Esophagus muscularis mucosa (tissue), 4 donors: ENCODE measurements at regions not wholly inside any gene's neighbourhood (a gene's known extent, or its start where the extent isn't known, plus 50 kb on each side); places are given as distances from the start of the nearest gene placed in this dataset.
A peak's percentile ranks its signal among the peaks of the same experiment; 100 is the strongest.

Experiments
- DNase-seq: peaks from one replicate; pipeline ENCODE4 v3.0.0-alpha.2; 2017; ENCODE audit errors: extremely low spot score
- H3K27ac ChIP-seq, 4 donors: fragments of 200-600 bp; sonication (generic); replicated peaks in 1 of 4; 1 replicate in 3 of 4; 2 replicates in 1 of 4; pipeline ENCODE4 v1.5.1; 2016 to 2019; ENCODE audit warnings: mild to moderate bottlenecking in 1 of 4
- H3K27me3 ChIP-seq, 4 donors: fragments of 200-600 bp; sonication (generic); one replicate each; pipeline versions ENCODE4 v1.5.1 to v1.6.0; 2016 to 2019
- H3K36me3 ChIP-seq, 4 donors: fragments of 200-600 bp; sonication (generic); one replicate each; pipeline ENCODE4 v1.5.1; 2016 to 2019
- H3K4me1 ChIP-seq, 4 donors: fragments of 200-600 bp; sonication (generic); one replicate each; pipeline ENCODE4 v1.5.1; 2016 to 2019
- H3K4me3 ChIP-seq, 4 donors: fragments of 200-600 bp; sonication (generic); 1 replicate in 2 of 4; 2 replicates in 2 of 4; pipeline ENCODE4 v1.5.1; 2016 to 2019; ENCODE audit warnings: mild to moderate bottlenecking in 4 of 4, moderate library complexity in 1 of 4
- H3K9me3 ChIP-seq, 4 donors: fragments of 200-600 bp; sonication (generic); 1 replicate in 3 of 4; 2 replicates in 1 of 4; pipeline ENCODE4 v1.5.1; 2016 to 2019
- CTCF ChIP-seq, 3 experiments: fragments of 200-600 bp in 2 of 3; fragments of 450-650 bp in 1 of 3; sonication (generic) in 2 of 3; IDR thresholded peaks; one replicate each; pipeline ENCODE4 v1.5.1; 2017 to 2019; ENCODE audit warnings: antibody characterized with exemption in 3 of 3, mild to moderate bottlenecking in 2 of 3, moderate library complexity in 1 of 3
- EP300 ChIP-seq: sonication (generic); formaldehyde crosslinking; IDR thresholded peaks from one replicate; pipeline ENCODE4 v1.6.1; 2017; ENCODE audit warnings: antibody characterized with exemption
- POLR2A ChIP-seq: fragments of 450-650 bp; IDR thresholded peaks from one replicate; pipeline ENCODE4 v1.6.1; 2017; ENCODE audit warnings: antibody characterized with exemption, moderate library complexity, mild to moderate bottlenecking, low read depth
- POLR2AphosphoS5 ChIP-seq, 2 donors: sonication (generic); formaldehyde crosslinking; IDR thresholded peaks; one replicate each; pipeline ENCODE4 v1.6.1; 2017; ENCODE audit warnings: antibody characterized with exemption in 2 of 2
- WGBS: methylation state at CpG from one replicate; pipeline ENCODE4 v1.1.5; 2018; 5-methylcytosine and 5-hydroxymethylcytosine counted together
- intact Hi-C: fragments of 100-400 bp; cut with DNase I; formaldehyde crosslinking; loops from one replicate; pipeline ENCODE4 v1.15.1; 2023

- intact Hi-C loops: no loop called here
- Histone ChIP-seq H3K4me3 (no peak overlapping the region), H3K27ac (no peak overlapping the region), H3K4me1 (no peaks in the 10 kb centered on the region), H3K27me3 (peaks cover 0 to 7% (median 0%) of the 10 kb centered on the region in 4 donors), H3K9me3 (no peaks in the 10 kb centered on the region), H3K36me3 (no peaks in the 10 kb centered on the region)
- no peak for DNase-seq
- WGBS: 76% methylated on average over 12 of the region's 12 CpGs
- TF ChIP-seq POLR2A (no peak), CTCF (IDR thresholded peaks at IDR 0.05) (no peak), EP300 (no peak), POLR2AphosphoS5 (IDR thresholded peaks at IDR 0.05) (no peak)
Observed at GRCh38 chr6:90399970-90400369, 103.3 kb upstream of the BACH2 start.

GRCh38 chr6:90397929-90398674, 101.5 kb upstream of the BACH2 start:
- no peak for TF ChIP-seq CTCF (IDR thresholded peaks at IDR 0.05)
- TF ChIP-seq POLR2AphosphoS5 (IDR thresholded peaks at IDR 0.05): no peak
- no peak for TF ChIP-seq POLR2A
- no peak for TF ChIP-seq EP300
- Histone ChIP-seq H3K4me3 (no peak overlapping the region), H3K4me1 (peaks cover 0 to 4% (median 2%) of the 10 kb centered on the region in 4 donors), H3K27me3 (peaks cover 0 to 7% (median 0%) of the 10 kb centered on the region in 4 donors), H3K9me3 (no peaks in the 10 kb centered on the region), H3K27ac (no peak overlapping the region), H3K36me3 (no peaks in the 10 kb centered on the region)
- intact Hi-C loops: no loop called here
- 66% methylated on average over 5 of the region's 5 CpGs for WGBS
- DNase-seq: no peak

GRCh38 chr6:90397047-90397446, 100.4 kb upstream of the BACH2 start:
- DNase-seq: no peak
- intact Hi-C loops: no loop called here
- peaks cover 0 to 4% (median 0%) of the 10 kb centered on the region in 4 donors for H3K27me3 ChIP-seq
- H3K4me1 ChIP-seq: peaks cover 0 to 6% (median 2%) of the 10 kb centered on the region in 4 donors
- TF ChIP-seq POLR2AphosphoS5 (IDR thresholded peaks at IDR 0.05) (no peak), CTCF (IDR thresholded peaks at IDR 0.05) (no peak), EP300 (no peak), POLR2A (no peak)
- no peaks in the 10 kb centered on the region for H3K9me3 ChIP-seq
- no peaks in the 10 kb centered on the region for H3K36me3 ChIP-seq
- WGBS: 83% methylated on average over 4 of the region's 4 CpGs
- no peak overlapping the region for H3K4me3 ChIP-seq
- no peak overlapping the region for H3K27ac ChIP-seq

GRCh38 chr6:90393232-90393884, 96.7 kb upstream of the BACH2 start:
- H3K4me3 ChIP-seq: no peak overlapping the region
- intact Hi-C loops: loop anchor here (2.0 to 5.0 kb wide), 2 partner anchors 84 to 97 kb away; partner anchors contain the start of gene BACH2
- H3K4me1 ChIP-seq: peaks cover 0 to 6% (median 2%) of the 10 kb centered on the region in 4 donors
- TF ChIP-seq EP300 (no peak), POLR2AphosphoS5 (IDR thresholded peaks at IDR 0.05) (peak in 1 of 2 donors; percentile 13), CTCF (IDR thresholded peaks at IDR 0.05) (peak; percentile 75 to 84 (median 80))
- H3K36me3 ChIP-seq: no peaks in the 10 kb centered on the region
- WGBS: 38% methylated on average over 7 of the region's 7 CpGs
- no peaks in the 10 kb centered on the region for H3K9me3 ChIP-seq
- no peak overlapping the region for H3K27ac ChIP-seq
- no peaks in the 10 kb centered on the region for H3K27me3 ChIP-seq
- DNase-seq: no peak
